Gastroesophageal sphincter (tissue), 3 donors: ENCODE measurements at regions not wholly inside any gene's neighbourhood (a gene's known extent, or its start where the extent isn't known, plus 50 kb on each side); places are given as distances from the start of the nearest gene placed in this dataset.

Experiments
- CTCF ChIP-seq, 4 experiments: fragments of 200-600 bp in 2 of 4; fragments of 450-650 bp in 2 of 4; sonication (generic) in 1 of 4; IDR thresholded peaks; one replicate each; pipeline ENCODE4 v1.5.1; 2017 to 2019; ENCODE audit warnings: antibody characterized with exemption in 4 of 4, mild to moderate bottlenecking in 2 of 4, moderate library complexity in 2 of 4
- EP300 ChIP-seq: sonication (generic); formaldehyde crosslinking; IDR thresholded peaks from one replicate; pipeline ENCODE4 v1.6.1; 2017; ENCODE audit warnings: antibody characterized with exemption, mild to moderate bottlenecking
- POLR2A ChIP-seq, 2 donors: fragments of 450-650 bp; IDR thresholded peaks; one replicate each; pipeline ENCODE4 v1.6.1; 2017; ENCODE audit warnings: antibody characterized with exemption in 2 of 2, mild to moderate bottlenecking in 2 of 2, moderate library complexity in 1 of 2

DNA sequence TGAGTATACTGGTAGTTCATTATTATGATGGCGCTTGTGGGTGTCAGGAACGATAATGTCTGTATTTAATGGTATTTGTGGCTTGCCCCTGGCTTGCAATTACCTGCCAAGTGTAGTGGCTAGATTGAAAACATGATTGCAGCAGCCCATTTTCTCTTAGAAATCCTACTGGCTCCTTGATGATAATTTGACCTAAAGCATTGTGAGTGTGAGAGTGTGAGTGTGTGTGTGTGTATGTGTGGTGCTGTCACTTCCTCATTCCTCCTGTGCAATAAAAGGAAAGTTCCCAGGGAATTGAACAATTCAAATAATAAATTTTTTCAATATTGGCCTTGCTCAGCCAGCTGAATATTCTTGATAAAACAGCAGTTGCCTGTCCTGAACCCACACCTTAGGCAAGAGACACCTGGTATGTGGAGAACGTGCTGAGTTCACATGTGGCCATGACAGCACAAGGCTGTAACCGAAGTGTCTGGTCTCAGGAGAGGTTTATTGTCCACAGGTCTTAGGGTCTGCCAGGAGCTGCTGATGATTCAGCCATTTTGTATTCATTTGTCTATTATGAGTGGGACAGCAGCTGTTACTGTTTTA lies 193.3 kb downstream of the CD47 start:
- no peak for TF ChIP-seq CTCF (IDR thresholded peaks at IDR 0.05)
- TF ChIP-seq POLR2A (IDR thresholded peaks at IDR 0.05) = no peak
- TF ChIP-seq EP300 = no peak
